ENCODE measurements at regions not wholly inside any gene's neighbourhood (a gene's known extent, or its start where the extent isn't known, plus 50 kb on each side); places are given as distances from the start of the nearest gene placed in this dataset.

DNA sequence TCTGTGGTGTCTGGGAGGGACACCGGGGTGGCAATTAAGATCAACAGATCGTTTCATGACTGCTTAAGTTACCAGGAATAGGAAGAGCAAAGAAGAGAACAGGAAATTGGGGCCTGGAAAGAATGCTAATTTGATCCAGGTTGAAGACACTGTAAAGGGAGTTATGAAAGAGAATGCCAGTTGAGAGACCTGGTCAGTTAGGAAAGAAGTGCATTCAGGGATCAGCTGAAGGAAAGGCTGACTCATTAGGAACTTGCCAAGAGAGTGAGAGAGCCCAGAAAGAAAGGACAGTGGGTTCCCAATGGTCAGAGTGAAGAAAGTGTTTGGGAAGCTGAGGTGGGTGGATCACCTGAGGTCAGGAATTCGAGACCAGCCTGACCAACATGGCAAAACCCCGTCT lies 119.6 kb downstream of the UBE2U start:
- Histone ChIP-seq H3K9me3 (ENCODE audit: insufficient read depth, low read length) (no peaks in the 10 kb centered on the region), H3K79me2 (ENCODE audit: low read length) (no peaks in the 10 kb centered on the region), H3K27ac (ENCODE audit: low read length) (no peak overlapping the region), H2AFZ (ENCODE audit: low read depth, low read length) (no peak overlapping the region), H3K4me1 (ENCODE audit: low read length) (no peaks in the 10 kb centered on the region), H3K36me3 (replicated peaks; ENCODE audit: low read depth, low read length) (no peaks in the 10 kb centered on the region), H3K4me3 (ENCODE audit: low read length) (no peak overlapping the region), H4K20me1 (ENCODE audit: insufficient read depth, low read length) (no peaks in the 10 kb centered on the region), H3K27me3 (ENCODE audit: low read depth, low read length) (no peaks in the 10 kb centered on the region), H3K4me2 (ENCODE audit: low read length) (no peak overlapping the region), H3K9ac (ENCODE audit: low read length) (no peak overlapping the region)
- TF ChIP-seq, protein P1, sequence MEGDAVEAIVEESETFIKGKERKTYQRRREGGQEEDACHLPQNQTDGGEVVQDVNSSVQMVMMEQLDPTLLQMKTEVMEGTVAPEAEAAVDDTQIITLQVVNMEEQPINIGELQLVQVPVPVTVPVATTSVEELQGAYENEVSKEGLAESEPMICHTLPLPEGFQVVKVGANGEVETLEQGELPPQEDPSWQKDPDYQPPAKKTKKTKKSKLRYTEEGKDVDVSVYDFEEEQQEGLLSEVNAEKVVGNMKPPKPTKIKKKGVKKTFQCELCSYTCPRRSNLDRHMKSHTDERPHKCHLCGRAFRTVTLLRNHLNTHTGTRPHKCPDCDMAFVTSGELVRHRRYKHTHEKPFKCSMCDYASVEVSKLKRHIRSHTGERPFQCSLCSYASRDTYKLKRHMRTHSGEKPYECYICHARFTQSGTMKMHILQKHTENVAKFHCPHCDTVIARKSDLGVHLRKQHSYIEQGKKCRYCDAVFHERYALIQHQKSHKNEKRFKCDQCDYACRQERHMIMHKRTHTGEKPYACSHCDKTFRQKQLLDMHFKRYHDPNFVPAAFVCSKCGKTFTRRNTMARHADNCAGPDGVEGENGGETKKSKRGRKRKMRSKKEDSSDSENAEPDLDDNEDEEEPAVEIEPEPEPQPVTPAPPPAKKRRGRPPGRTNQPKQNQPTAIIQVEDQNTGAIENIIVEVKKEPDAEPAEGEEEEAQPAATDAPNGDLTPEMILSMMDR (IDR thresholded peaks at IDR 0.05; ENCODE audit: low read depth, low read length) = no peak
- TF ChIP-seq EZH2phosphoT487 (IDR thresholded peaks at IDR 0.05; ENCODE audit: low read depth) = no peak

DNA sequence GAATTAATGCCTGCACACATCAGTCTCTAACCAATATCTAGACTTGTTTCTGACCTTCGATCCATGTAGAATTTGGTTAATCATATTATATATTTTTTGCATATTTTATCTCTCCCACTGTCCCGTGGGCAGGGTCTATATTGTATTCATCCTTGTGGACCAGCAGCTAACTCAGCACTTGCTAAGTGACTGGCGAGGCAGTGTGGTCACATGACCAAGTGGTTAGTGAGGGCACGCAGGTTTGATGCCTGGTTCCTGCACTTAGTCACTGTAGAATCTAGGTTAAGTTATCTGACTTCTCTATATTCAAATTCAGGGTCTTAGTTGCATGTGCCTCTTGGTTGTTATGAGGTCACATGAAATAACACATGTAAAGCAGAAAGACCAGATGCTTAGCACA lies 120.5 kb downstream of the UBE2U start:
- no peak overlapping the region for H3K9ac ChIP-seq (ENCODE audit: low read length)
- TF ChIP-seq EZH2phosphoT487 (IDR thresholded peaks at IDR 0.05; ENCODE audit: low read depth) = no peak
- TF ChIP-seq, protein P1 (IDR thresholded peaks at IDR 0.05; ENCODE audit: low read depth, low read length) = no peak
- H4K20me1 ChIP-seq (ENCODE audit: insufficient read depth, low read length) = no peaks in the 10 kb centered on the region
- H3K4me1 ChIP-seq (ENCODE audit: low read length) = no peaks in the 10 kb centered on the region
- no peaks in the 10 kb centered on the region for H3K79me2 ChIP-seq (ENCODE audit: low read length)
- H3K27ac ChIP-seq (ENCODE audit: low read length) = no peak overlapping the region
- H3K36me3 ChIP-seq (replicated peaks; ENCODE audit: low read depth, low read length) = no peaks in the 10 kb centered on the region
- no peaks in the 10 kb centered on the region for H3K27me3 ChIP-seq (ENCODE audit: low read depth, low read length)
- no peak overlapping the region for H2AFZ ChIP-seq (ENCODE audit: low read depth, low read length)
- H3K4me3 ChIP-seq (ENCODE audit: low read length) = no peak overlapping the region
- no peaks in the 10 kb centered on the region for H3K9me3 ChIP-seq (ENCODE audit: insufficient read depth, low read length)
- H3K4me2 ChIP-seq (ENCODE audit: low read length) = no peak overlapping the region

DNA sequence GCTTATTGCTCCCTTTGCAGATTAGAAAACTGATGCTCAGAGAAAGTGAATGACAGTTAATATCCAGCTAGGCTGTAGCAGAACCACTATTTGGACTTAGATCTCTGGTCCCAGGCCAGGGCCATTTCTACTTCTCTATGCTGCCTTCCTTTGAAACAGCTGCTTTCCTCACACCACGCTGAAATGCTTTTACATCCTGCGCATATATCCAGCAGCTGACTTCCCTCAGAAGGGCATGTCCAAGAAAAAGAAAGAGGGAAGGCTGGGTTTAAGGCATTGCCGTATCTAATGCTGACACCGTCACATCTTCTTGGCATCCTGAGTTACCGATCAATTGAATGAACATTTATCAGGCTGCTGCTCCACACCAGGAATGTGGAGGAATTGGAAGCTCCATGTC lies 122.4 kb downstream of the UBE2U start:
- Histone ChIP-seq H3K27me3 (ENCODE audit: low read depth, low read length) (no peaks in the 10 kb centered on the region), H3K27ac (ENCODE audit: low read length) (no peak overlapping the region), H3K4me2 (ENCODE audit: low read length) (no peak overlapping the region), H3K36me3 (replicated peaks; ENCODE audit: low read depth, low read length) (no peaks in the 10 kb centered on the region), H3K4me3 (ENCODE audit: low read length) (no peak overlapping the region), H2AFZ (ENCODE audit: low read depth, low read length) (no peak overlapping the region), H3K79me2 (ENCODE audit: low read length) (no peaks in the 10 kb centered on the region), H3K4me1 (ENCODE audit: low read length) (no peaks in the 10 kb centered on the region), H4K20me1 (ENCODE audit: insufficient read depth, low read length) (no peaks in the 10 kb centered on the region), H3K9me3 (ENCODE audit: insufficient read depth, low read length) (no peaks in the 10 kb centered on the region), H3K9ac (ENCODE audit: low read length) (no peak overlapping the region)
- TF ChIP-seq, protein P1 (IDR thresholded peaks at IDR 0.05; ENCODE audit: low read depth, low read length) = no peak
- TF ChIP-seq EZH2phosphoT487 (IDR thresholded peaks at IDR 0.05; ENCODE audit: low read depth) = no peak

DNA sequence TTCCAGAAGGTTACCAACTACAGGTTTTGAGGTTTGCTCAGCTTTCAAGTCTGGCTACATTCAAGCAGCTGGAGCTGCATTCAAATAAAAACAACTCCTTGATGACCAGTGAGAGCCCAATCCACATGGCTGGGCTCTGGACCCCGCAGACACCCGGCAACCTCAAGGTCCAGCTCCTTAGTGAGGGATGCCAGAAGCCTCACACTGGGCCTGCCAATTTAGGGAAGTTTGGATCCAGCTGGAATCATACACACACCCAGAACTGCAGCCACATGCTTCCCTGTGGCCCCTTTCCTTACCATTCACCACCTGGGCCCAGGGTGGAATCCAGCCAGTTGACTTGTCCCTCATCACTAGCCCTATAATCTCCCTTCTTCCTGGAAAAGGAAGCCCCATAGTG lies 123.7 kb downstream of the UBE2U start:
- Histone ChIP-seq H3K27ac (ENCODE audit: low read length) (no peak overlapping the region), H3K9me3 (ENCODE audit: insufficient read depth, low read length) (no peaks in the 10 kb centered on the region), H4K20me1 (ENCODE audit: insufficient read depth, low read length) (no peaks in the 10 kb centered on the region), H3K36me3 (replicated peaks; ENCODE audit: low read depth, low read length) (no peaks in the 10 kb centered on the region), H3K79me2 (ENCODE audit: low read length) (no peaks in the 10 kb centered on the region), H3K27me3 (ENCODE audit: low read depth, low read length) (no peaks in the 10 kb centered on the region), H3K4me3 (ENCODE audit: low read length) (no peak overlapping the region), H3K4me2 (ENCODE audit: low read length) (no peak overlapping the region), H3K9ac (ENCODE audit: low read length) (no peak overlapping the region), H3K4me1 (ENCODE audit: low read length) (no peaks in the 10 kb centered on the region), H2AFZ (ENCODE audit: low read depth, low read length) (no peak overlapping the region)
- TF ChIP-seq, protein P1 (IDR thresholded peaks at IDR 0.05; ENCODE audit: low read depth, low read length) = no peak
- no peak for TF ChIP-seq EZH2phosphoT487 (IDR thresholded peaks at IDR 0.05; ENCODE audit: low read depth)

Data from OCI-LY3 (cell line).